DOHH2 (cell line): ENCODE measurements at regions not wholly inside any gene's neighbourhood (a gene's known extent, or its start where the extent isn't known, plus 50 kb on each side); places are given as distances from the start of the nearest gene placed in this dataset.

Experiments
- H3F3A ChIP-seq: fragments of 200-600 bp; sonication (generic), shearing (Covaris generic); 2 replicates; pipeline ENCODE4 v1.6.0; 2016; ENCODE audit warnings: antibody characterized with exemption, mild to moderate bottlenecking; ENCODE audit not compliant: control insufficient read depth, insufficient read depth
- H3K27ac ChIP-seq: fragments of 200-600 bp; sonication (generic); 2 replicates; pipeline ENCODE4 v1.5.1; 2014; ENCODE audit warnings: low read depth, mild to moderate bottlenecking, low read length, moderate library complexity
- H3K27me3 ChIP-seq: fragments of 200-600 bp; sonication (generic); 2 replicates; pipeline ENCODE4 v1.6.1; 2014; ENCODE audit warnings: mild to moderate bottlenecking, low read length, mixed read lengths; ENCODE audit not compliant: control insufficient read depth
- H3K36me3 ChIP-seq: fragments of 200-600 bp; sonication (generic); 2 replicates; pipeline ENCODE4 v1.6.1; 2014; ENCODE audit warnings: mild to moderate bottlenecking, low read length, moderate library complexity, mixed read lengths; ENCODE audit not compliant: control insufficient read depth
- H3K4me1 ChIP-seq: fragments of 200-600 bp; sonication (generic); 2 replicates; pipeline ENCODE4 v1.6.1; 2014; ENCODE audit warnings: mild to moderate bottlenecking, low read length, mixed read lengths; ENCODE audit not compliant: control insufficient read depth
- H3K4me2 ChIP-seq: fragments of 200-600 bp; sonication (generic); 2 replicates; pipeline ENCODE4 v1.6.0; 2014; ENCODE audit warnings: mild to moderate bottlenecking, low read length, moderate library complexity
- H3K4me3 ChIP-seq: fragments of 200-600 bp; sonication (generic); 2 replicates; pipeline ENCODE4 v1.5.1; 2014; ENCODE audit warnings: mild to moderate bottlenecking, low read length, mixed read lengths
- H3K79me2 ChIP-seq: fragments of 200-600 bp; sonication (generic); 2 replicates; pipeline ENCODE4 v1.6.1; 2014; ENCODE audit warnings: mild to moderate bottlenecking, low read length, mixed read lengths; ENCODE audit not compliant: control insufficient read depth
- H3K9me2 ChIP-seq: fragments of 200-600 bp; sonication (generic); replicated peaks from 2 replicates; pipeline ENCODE4 v1.6.1; 2014; ENCODE audit warnings: mild to moderate bottlenecking, low read length, mixed read lengths; ENCODE audit not compliant: control insufficient read depth
- H3K9me3 ChIP-seq: fragments of 200-600 bp; sonication (generic); 2 replicates; pipeline ENCODE4 v1.6.1; 2014; ENCODE audit warnings: antibody characterized with exemption, low read length, mixed read lengths; ENCODE audit not compliant: control insufficient read depth, insufficient read depth
- H4K20me1 ChIP-seq: fragments of 200-600 bp; sonication (generic); 2 replicates; pipeline ENCODE4 v1.6.0; 2014; ENCODE audit warnings: low read depth, mild to moderate bottlenecking, antibody characterized with exemption, low read length, moderate library complexity; ENCODE audit not compliant: control insufficient read depth, insufficient read depth
- CTCF ChIP-seq: fragments of 200-600 bp; sonication (generic); IDR thresholded peaks from one replicate; pipeline ENCODE4 v1.5.1; 2014; ENCODE audit warnings: antibody characterized with exemption, mild to moderate bottlenecking, low read depth, low read length; ENCODE audit not compliant: poor library complexity, severe bottlenecking
- EZH2phosphoT487 ChIP-seq: fragments of 200-600 bp; sonication (generic); IDR thresholded peaks from 2 replicates; pipeline ENCODE4 v1.6.1; 2017; ENCODE audit warnings: borderline replicate concordance, mild to moderate bottlenecking, antibody characterized with exemption, low read length, moderate library complexity, mixed read lengths

GRCh38 chr11:76292583-76293188 is 86.4 kb upstream of the WNT11 start:
- Histone ChIP-seq H3K79me2 (no peaks in the 10 kb centered on the region), H3K4me1 (peaks cover 21% of the 10 kb centered on the region), H3K4me3 (no peak overlapping the region), H3K9me2 (no peaks in the 10 kb centered on the region), H3K9me3 (no peaks in the 10 kb centered on the region), H3K4me2 (no peak overlapping the region), H3K27ac (no peak overlapping the region), H3K36me3 (no peaks in the 10 kb centered on the region), H4K20me1 (no peaks in the 10 kb centered on the region), H3F3A (no peaks in the 10 kb centered on the region), H3K27me3 (peaks cover 25% of the 10 kb centered on the region)
- TF ChIP-seq EZH2phosphoT487 (no peak), CTCF (no peak)

- Histone ChIP-seq H4K20me1 (no peaks in the 10 kb centered on the region), H3K4me3 (no peak overlapping the region), H3K9me2 (no peaks in the 10 kb centered on the region), H3K27me3 (peaks cover 25% of the 10 kb centered on the region), H3K36me3 (no peaks in the 10 kb centered on the region), H3K4me2 (no peak overlapping the region), H3F3A (no peaks in the 10 kb centered on the region), H3K27ac (no peak overlapping the region), H3K9me3 (no peaks in the 10 kb centered on the region), H3K4me1 (peaks cover 24% of the 10 kb centered on the region), H3K79me2 (no peaks in the 10 kb centered on the region)
- TF ChIP-seq EZH2phosphoT487 (no peak), CTCF (no peak)
These were observed 85.5 kb upstream of the WNT11 start for GRCh38 chr11:76291576-76292526.

- 0 out of 2 replicates have a peak overlapping the region, but pooled peaks have one; percentile 10 for H3K4me3 ChIP-seq
- no peaks in the 10 kb centered on the region for H3K36me3 ChIP-seq
- H4K20me1 ChIP-seq: no peaks in the 10 kb centered on the region
- H3K9me3 ChIP-seq: no peaks in the 10 kb centered on the region
- TF ChIP-seq CTCF: no peak
- H3K27ac ChIP-seq: no peak overlapping the region
- H3K27me3 ChIP-seq: peaks cover 21% of the 10 kb centered on the region
- peaks cover 24% of the 10 kb centered on the region for H3K4me1 ChIP-seq
- peak overlapping the region; percentile 51 for H3K4me2 ChIP-seq
- no peaks in the 10 kb centered on the region for H3K79me2 ChIP-seq
- no peaks in the 10 kb centered on the region for H3K9me2 ChIP-seq
- no peaks in the 10 kb centered on the region for H3F3A ChIP-seq
These were observed 82.1 kb upstream of the WNT11 start for GRCh38 chr11:76288166-76288980.
